ENCODE measurements at regions not wholly inside any gene's neighbourhood (a gene's known extent, or its start where the extent isn't known, plus 50 kb on each side); places are given as distances from the start of the nearest gene placed in this dataset.

GRCh38 chr4:53920116-53920515 lies 144.3 kb downstream of the CHIC2 start:
- no peak for TF ChIP-seq CTCF (IDR thresholded peaks at IDR 0.05)
- peak overlapping the region in 1 of 2 donors; percentile 16 for H3K27ac ChIP-seq
- DNase-seq (ENCODE audit: low spot score), result no peak
- H3K4me3 ChIP-seq, result no peak overlapping the region

- TF ChIP-seq CTCF (IDR thresholded peaks at IDR 0.05), result no peak
- Histone ChIP-seq H3K4me3 (no peak overlapping the region), H3K27ac (peak overlapping the region in 1 of 2 donors; percentile 16)
- no peak for DNase-seq (ENCODE audit: low spot score)
Observed at GRCh38 chr4:53919535-53919934, 144.9 kb downstream of the CHIC2 start.

- no peak for TF ChIP-seq CTCF (IDR thresholded peaks at IDR 0.05)
- Histone ChIP-seq H3K27ac (no peak overlapping the region), H3K4me3 (no peak overlapping the region)
- DNase-seq (ENCODE audit: low spot score), result no peak
Observed at GRCh38 chr4:53917729-53918128, 146.7 kb downstream of the CHIC2 start.

DNA sequence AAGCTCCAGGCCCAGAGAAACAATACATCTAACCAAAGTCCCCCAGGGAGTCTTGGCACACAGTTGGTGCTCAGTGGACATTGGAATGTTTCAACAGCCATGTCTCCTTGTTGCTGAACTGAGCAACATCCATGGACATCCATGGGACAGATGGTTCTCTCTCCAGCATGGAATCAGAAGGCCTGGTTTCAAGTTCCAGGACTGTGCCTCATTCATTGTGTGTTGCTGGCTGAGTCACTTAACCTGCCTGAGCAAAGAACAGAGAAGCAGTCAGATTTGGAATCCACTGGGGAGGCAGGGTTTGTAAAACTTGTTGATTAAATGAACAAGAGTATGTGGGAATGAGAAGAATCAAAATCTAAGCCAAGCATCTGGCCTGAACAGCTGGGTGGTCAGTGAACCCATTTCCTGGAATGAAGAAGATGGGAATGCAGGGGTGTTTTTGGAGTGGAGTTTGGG lies 147.9 kb downstream of the CHIC2 start:
- DNase-seq (ENCODE audit: low spot score), result no peak
- no peak overlapping the region for H3K4me3 ChIP-seq
- TF ChIP-seq CTCF (IDR thresholded peaks at IDR 0.05), result no peak
- no peak overlapping the region for H3K27ac ChIP-seq

DNA sequence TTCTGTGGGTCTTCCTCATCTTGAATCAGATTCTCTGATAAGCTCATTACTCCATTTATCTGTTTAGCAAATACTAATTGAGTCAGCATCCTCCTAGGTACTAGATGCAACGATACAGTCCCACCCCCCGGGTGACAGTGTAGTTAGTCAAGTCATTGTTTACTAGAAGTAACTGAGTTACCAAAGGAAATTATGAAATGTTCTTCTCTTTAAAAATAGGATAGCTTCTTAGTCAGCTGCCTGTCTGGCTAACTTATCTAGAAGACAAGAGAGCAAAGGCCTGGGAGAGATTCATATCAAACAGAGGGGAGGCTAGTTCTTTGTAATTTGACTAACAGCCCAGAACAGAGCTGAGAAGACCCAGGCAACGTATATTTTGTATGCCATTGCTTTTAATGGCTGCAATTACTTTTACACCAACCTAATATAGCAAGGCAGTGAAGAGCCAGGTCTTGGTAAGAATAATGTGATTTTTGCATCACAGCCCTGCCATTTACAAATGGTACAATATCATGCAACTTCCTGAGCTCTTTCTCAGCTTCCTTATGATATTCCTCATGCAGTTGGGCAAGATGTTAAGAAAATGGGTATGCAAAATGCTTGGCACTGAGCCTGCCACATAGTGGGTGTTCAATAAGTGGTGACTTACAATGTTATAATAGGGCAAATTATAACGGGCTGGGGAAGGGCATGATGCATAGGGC lies 149.9 kb downstream of the CHIC2 start:
- Histone ChIP-seq H3K27ac (peak overlapping the region in 1 of 2 donors; percentile 62), H3K4me3 (no peak overlapping the region)
- DNase-seq (ENCODE audit: low spot score), result no peak
- TF ChIP-seq CTCF (IDR thresholded peaks at IDR 0.05), result no peak

DNA sequence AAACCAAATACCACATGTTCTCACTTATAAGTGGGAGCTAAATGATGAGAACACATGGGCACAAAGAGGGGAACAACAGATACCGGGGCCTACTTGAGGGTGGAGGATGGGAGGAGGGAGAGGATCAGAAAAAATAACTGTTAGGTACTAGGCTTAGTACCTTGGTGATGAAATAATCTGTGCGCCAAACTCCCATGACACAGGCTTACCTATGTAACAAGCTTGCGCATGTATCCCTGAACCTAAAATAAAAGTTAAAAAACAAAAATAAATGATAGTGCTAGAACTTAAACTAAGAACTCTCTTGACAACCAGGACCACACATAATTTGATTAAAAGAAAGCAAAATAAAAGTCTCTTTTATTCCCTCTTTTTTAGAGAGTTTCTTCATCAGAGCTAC lies 150.6 kb downstream of the CHIC2 start:
- no peak overlapping the region for H3K27ac ChIP-seq
- TF ChIP-seq CTCF (IDR thresholded peaks at IDR 0.05), result no peak
- H3K4me3 ChIP-seq, result no peak overlapping the region
- no peak for DNase-seq (ENCODE audit: low spot score)

DNA sequence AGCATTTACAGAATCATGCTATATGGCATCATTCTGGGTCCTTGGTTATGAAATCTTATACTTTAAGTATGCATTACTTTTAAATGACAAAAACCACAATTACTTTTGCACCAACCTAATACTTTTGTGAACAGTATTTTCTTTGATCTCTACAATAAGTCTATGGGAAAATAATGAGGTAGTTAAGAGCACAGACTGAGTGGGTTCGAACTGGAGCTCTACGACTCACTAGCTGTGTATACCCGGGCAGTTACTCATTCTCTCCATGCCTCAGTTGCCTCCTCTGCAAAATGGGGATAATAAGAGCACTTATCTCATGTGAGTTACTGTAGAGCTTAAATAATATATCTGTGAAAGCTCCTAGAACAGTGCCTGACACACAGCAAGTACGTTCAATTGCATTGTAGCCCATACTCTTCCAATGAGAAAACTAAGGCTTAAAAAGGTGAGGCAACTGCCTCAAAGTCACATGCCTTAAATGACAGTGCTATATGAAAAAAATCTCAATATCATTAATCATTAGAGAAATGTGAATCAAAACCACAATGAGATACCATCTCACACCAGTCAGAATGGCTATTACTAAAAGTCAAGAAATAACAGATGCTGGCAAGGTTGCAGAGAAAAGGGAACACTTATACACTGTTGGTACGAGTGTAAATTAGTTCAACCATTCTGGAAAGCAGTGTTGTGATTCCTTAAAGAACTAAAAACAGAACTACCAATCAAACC lies 151.5 kb downstream of the CHIC2 start:
- no peak for TF ChIP-seq CTCF (IDR thresholded peaks at IDR 0.05)
- H3K27ac ChIP-seq, result no peak overlapping the region
- no peak for DNase-seq (ENCODE audit: low spot score)
- no peak overlapping the region for H3K4me3 ChIP-seq
